HepG2 (cell line): ENCODE measurements at regions not wholly inside any gene's neighbourhood (a gene's known extent, or its start where the extent isn't known, plus 50 kb on each side); places are given as distances from the start of the nearest gene placed in this dataset.

Experiments used
- ATAC-seq: fragments of 200-7000 bp; cut with Tn5 transposase; 3 replicates; pipeline ENCODE4 v1.9.1; 2020; ENCODE audit warnings: mild to moderate bottlenecking, moderate library complexity
- BruUV-seq: library from RNA; stranded (reverse); fragments of 400-500 nt; replicated peaks from 2 replicates; lab custom pipeline; 2021; lab: Mats Ljungman, UMichigan
- CTCF ChIA-PET: fragments of 300-600 bp; formaldehyde crosslinking; extraction: SDS; loops from one replicate; lab custom pipeline; 2021; ENCODE audit warnings: low total read pairs, inconsistent platforms, low intra/inter-chr PET ratio; lab: Yijun Ruan, JAX
- POLR2A ChIA-PET: fragments of 350-600 bp; sonication (Branson Sonifier 250); formaldehyde crosslinking; loops from one replicate; lab custom pipeline; 2020; ENCODE audit warnings: antibody characterized with exemption, inconsistent platforms; lab: Yijun Ruan, JAX
- DNase-seq: peaks from one replicate; pipeline ENCODE4 v3.0.0-alpha.2; 2015; ENCODE audit warnings: low spot score
- FAIRE-seq: peaks from 3 replicates; lab custom pipeline; 2011; peaks lifted over from hg19 to GRCh38; lab: Jason Lieb, UNC
- H2AFZ ChIP-seq: one replicate; pipeline ENCODE4 v1.6.1; 2011; ENCODE audit warnings: low read length, inconsistent platforms
- H3K27ac ChIP-seq: fragments of 300-600 bp; 3 replicates; pipeline ENCODE4 v1.8.0; 2011; ENCODE audit warnings: mixed run types, mild to moderate bottlenecking, mixed read lengths, low read length, inconsistent platforms; ENCODE audit not compliant: insufficient read depth; ENCODE audit errors: extremely low read length
- H3K27me3 ChIP-seq, 2 experiments: fragments of 200-600 bp in 1 of 2; 2 replicates in 1 of 2; 3 replicates in 1 of 2; pipeline versions ENCODE4 v1.6.0 to v1.8.0; 2011; ENCODE audit warnings: low read length in 2 of 2, mild to moderate bottlenecking in 2 of 2, moderate library complexity in 2 of 2, inconsistent platforms in 1 of 2; ENCODE audit not compliant: insufficient read depth in 2 of 2, control insufficient read depth in 1 of 2
- H3K36me3 ChIP-seq, 2 experiments: fragments of 200-600 bp in 1 of 2; replicated peaks in 1 of 2; 2 replicates in 1 of 2; 3 replicates in 1 of 2; pipeline versions ENCODE4 v1.5.1 to v1.8.0; 2011; ENCODE audit warnings: low read length in 2 of 2, inconsistent platforms in 1 of 2; ENCODE audit not compliant: insufficient read depth in 2 of 2, control insufficient read depth in 1 of 2
- H3K4me1 ChIP-seq: 2 replicates; pipeline ENCODE4 v1.5.1; 2012; ENCODE audit warnings: low read length, inconsistent platforms; ENCODE audit not compliant: insufficient read depth
- H3K4me2 ChIP-seq: 2 replicates; pipeline ENCODE4 v1.6.0; 2011; ENCODE audit warnings: low read depth, low read length, inconsistent platforms
- H3K4me3 ChIP-seq, 3 experiments: fragments of 200-600 bp in 1 of 3; sonication (generic), shearing (Covaris generic) in 1 of 3; replicated peaks in 1 of 3; 2 replicates each; pipeline ENCODE4 v1.5.1; 2011 to 2016; ENCODE audit warnings: low read length in 3 of 3, inconsistent platforms in 2 of 3, low read depth in 2 of 3, mild to moderate bottlenecking in 2 of 3, control low read depth in 1 of 3, mixed read lengths in 1 of 3; ENCODE audit not compliant: insufficient read depth in 1 of 3
- H3K79me2 ChIP-seq: one replicate; pipeline ENCODE4 v1.6.1; 2011; ENCODE audit warnings: low read length, inconsistent platforms; ENCODE audit not compliant: insufficient read depth
- H3K9ac ChIP-seq: 2 replicates; pipeline ENCODE4 v1.6.0; 2011; ENCODE audit warnings: mild to moderate bottlenecking, low read depth, low read length, inconsistent platforms; ENCODE audit not compliant: insufficient read depth
- H3K9me3 ChIP-seq: 2 replicates; pipeline ENCODE4 v1.5.1; 2012; ENCODE audit warnings: mild to moderate bottlenecking, low read length
- H4K20me1 ChIP-seq: 2 replicates; pipeline ENCODE4 v1.6.0; 2011; ENCODE audit warnings: inconsistent platforms, mild to moderate bottlenecking, low read length, moderate library complexity; ENCODE audit not compliant: insufficient read depth
- FIP1L1 ChIP-seq: fragments of 200-400 bp; formaldehyde crosslinking; IDR thresholded peaks from 2 replicates; pipeline ENCODE4 v1.6.1; 2018; ENCODE audit warnings: low read depth, mild to moderate bottlenecking, low read length, moderate library complexity, borderline replicate concordance; ENCODE audit not compliant: insufficient read depth
- HNF4G ChIP-seq, 2 experiments: sonication (generic) in 1 of 2; formaldehyde crosslinking in 1 of 2; IDR thresholded peaks; 2 replicates each; pipeline versions ENCODE4 v1.4.0 to v1.6.1; 2011 to 2020; ENCODE audit warnings: borderline replicate concordance in 2 of 2, low read depth in 2 of 2, mild to moderate bottlenecking in 2 of 2, low read length in 1 of 2, missing genetic modification reagents in 1 of 2, moderate library complexity in 1 of 2
- IRX3 ChIP-seq: sonication (generic); formaldehyde crosslinking; IDR thresholded peaks from 2 replicates; pipeline ENCODE4 v1.8.1; 2023; ENCODE audit warnings: mild to moderate bottlenecking, low read depth, missing genetic modification reagents, borderline replicate concordance
- KDM4B ChIP-seq: sonication (generic); formaldehyde crosslinking; IDR thresholded peaks from 2 replicates; pipeline ENCODE4 v1.4.0; 2020; ENCODE audit warnings: missing genetic modification reagents
- MIER3 ChIP-seq: IDR thresholded peaks from 2 replicates; pipeline ENCODE4 v1.6.1; 2016; ENCODE audit warnings: missing compliant biosample characterization, borderline replicate concordance
- PAF1 ChIP-seq: IDR thresholded peaks from 2 replicates; pipeline ENCODE4 v1.6.1; 2016; ENCODE audit warnings: missing genetic modification reagents, missing compliant biosample characterization
- SETDB1 ChIP-seq: sonication (generic); formaldehyde crosslinking; IDR thresholded peaks from 2 replicates; pipeline ENCODE4 v1.5.1; 2020; ENCODE audit warnings: missing genetic modification reagents, mild to moderate bottlenecking, borderline replicate concordance
- SIX4 ChIP-seq: sonication (generic); formaldehyde crosslinking; IDR thresholded peaks from 2 replicates; pipeline ENCODE4 v1.4.0; 2020; ENCODE audit warnings: missing genetic modification reagents
- TAF15 ChIP-seq: fragments of 200-400 bp; formaldehyde crosslinking; IDR thresholded peaks from one replicate; pipeline ENCODE4 v1.6.1; 2018; ENCODE audit warnings: mild to moderate bottlenecking, low read depth, low read length; ENCODE audit not compliant: poor library complexity, severe bottlenecking
- ZFY ChIP-seq: sonication (generic); formaldehyde crosslinking; IDR thresholded peaks from 2 replicates; pipeline ENCODE4 v1.4.0; 2020; ENCODE audit warnings: missing genetic modification reagents
- ZNF20 ChIP-seq: sonication (generic); formaldehyde crosslinking; IDR thresholded peaks from 2 replicates; pipeline ENCODE4 v1.4.0; 2020; ENCODE audit warnings: mild to moderate bottlenecking, moderate library complexity, missing genetic modification reagents
- ZNF263 ChIP-seq: sonication (generic); formaldehyde crosslinking; IDR thresholded peaks from 2 replicates; pipeline ENCODE4 v1.4.0; 2020; ENCODE audit warnings: missing genetic modification reagents
- ZNF343 ChIP-seq: sonication (generic); formaldehyde crosslinking; IDR thresholded peaks from 2 replicates; pipeline ENCODE4 v1.4.0; 2020; ENCODE audit warnings: mild to moderate bottlenecking, missing genetic modification reagents
- ZNF496 ChIP-seq: sonication (generic); formaldehyde crosslinking; IDR thresholded peaks from 2 replicates; pipeline ENCODE4 v1.8.1; 2023; ENCODE audit warnings: mild to moderate bottlenecking, moderate library complexity, missing genetic modification reagents; ENCODE audit not compliant: insufficient replicate concordance
- WGBS: methylation state at CpG from one replicate; pipeline ENCODE4 v1.1.6; 2017; ENCODE audit warnings: low lambda C conversion rate; 5-methylcytosine and 5-hydroxymethylcytosine counted together
- in situ Hi-C: cut with HindIII; loops from 2 replicates; pipeline ENCODE4 v1.10.0; 2017; ENCODE audit warnings: low pct_unique_long_range_greater_than_20kb; ENCODE audit not compliant: extremely low pct_ligation_motif_present
- intact Hi-C: fragments of 100-400 bp; cut with micrococcal nuclease; formaldehyde crosslinking; loops from one replicate; pipeline ENCODE4 v1.10.0; 2022; ENCODE audit not compliant: unreplicated experiment
- TF ChIP-seq, protein P1 (sequence below): sonication (generic); formaldehyde crosslinking; IDR thresholded peaks from 2 replicates; pipeline ENCODE4 v1.5.1; 2020; ENCODE audit warnings: missing genetic modification reagents, mild to moderate bottlenecking, borderline replicate concordance
- TF ChIP-seq, protein P2 (sequence below): sonication (generic); formaldehyde crosslinking; IDR thresholded peaks from 2 replicates; pipeline ENCODE4 v1.4.0; 2020; ENCODE audit warnings: missing genetic modification reagents

DNA sequence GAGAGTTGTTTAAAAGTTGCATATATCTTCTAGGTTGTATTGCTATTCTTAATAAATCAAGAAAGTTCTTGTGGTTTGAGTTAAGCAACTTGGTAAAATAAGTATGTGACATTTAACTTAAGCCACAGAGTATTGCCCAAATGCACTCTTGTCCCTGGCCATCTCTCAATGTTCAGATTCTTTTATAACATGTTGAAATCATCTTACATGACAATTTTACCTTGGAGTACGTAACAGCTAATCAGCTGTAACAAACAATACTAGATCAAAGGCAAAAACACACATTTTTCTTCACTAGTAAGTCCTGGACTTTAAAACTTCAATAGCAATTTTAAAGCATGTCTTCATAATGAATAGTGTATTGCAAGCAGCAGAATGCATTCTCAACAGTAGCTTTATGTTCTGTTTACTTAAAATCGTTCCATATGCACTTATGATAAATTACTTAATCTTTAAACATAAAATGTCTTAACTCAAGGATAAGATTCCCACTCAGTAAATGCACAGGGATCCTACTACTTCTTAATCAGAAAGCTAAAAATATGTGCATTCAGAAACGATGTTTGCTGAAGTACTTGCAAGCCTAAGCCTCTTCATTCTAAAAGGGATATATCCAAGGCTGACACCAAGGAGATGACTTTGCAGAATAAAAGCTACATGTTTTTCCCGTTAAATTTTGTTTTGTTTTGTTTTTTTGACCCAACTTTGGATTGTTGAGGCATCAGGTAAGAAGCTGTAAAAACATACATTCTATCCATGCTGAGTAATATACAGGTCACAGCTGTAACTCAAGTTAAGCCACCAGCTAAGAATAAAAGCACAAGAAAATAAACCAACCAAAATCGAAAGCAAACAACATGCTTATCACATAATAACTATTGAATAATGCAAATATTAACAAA is 86.1 kb upstream of the NFIB start:
- H3K4me3 ChIP-seq: no peak overlapping the region
- in situ Hi-C loops: loop anchor here (25.0 kb wide), 1 partner anchor 113 kb away; no protein-coding TSS in a partner anchor
- no peaks in the 10 kb centered on the region for H3K9me3 ChIP-seq
- H3K9ac ChIP-seq: no peak overlapping the region
- WGBS: 10% methylated on average over 5 of the region's 5 CpGs
- DNase-seq (no peak), ATAC-seq (no peak), FAIRE-seq (no peak)
- POLR2A ChIA-PET: no interaction called here
- no peaks in the 10 kb centered on the region for H4K20me1 ChIP-seq
- H3K4me1 ChIP-seq: no peaks in the 10 kb centered on the region
- TF ChIP-seq ZNF496 (CRISPR knock-in tag): no peak
- TF ChIP-seq TAF15: no peak
- TF ChIP-seq HNF4G (IDR thresholded peaks at IDR 0.05; ENCODE audit: borderline replicate concordance, low read depth, low read length): no peak
- TF ChIP-seq HNF4G (CRISPR knock-in tag; IDR thresholded peaks at IDR 0.05; ENCODE audit: borderline replicate concordance, low read depth): no peak
- TF ChIP-seq ZNF343 (CRISPR knock-in tag): no peak
- TF ChIP-seq ZNF263 (CRISPR knock-in tag): no peak
- no peak for TF ChIP-seq MIER3 (CRISPR knock-in tag)
- TF ChIP-seq SETDB1: no peak
- TF ChIP-seq FIP1L1: no peak
- TF ChIP-seq, protein P1, sequence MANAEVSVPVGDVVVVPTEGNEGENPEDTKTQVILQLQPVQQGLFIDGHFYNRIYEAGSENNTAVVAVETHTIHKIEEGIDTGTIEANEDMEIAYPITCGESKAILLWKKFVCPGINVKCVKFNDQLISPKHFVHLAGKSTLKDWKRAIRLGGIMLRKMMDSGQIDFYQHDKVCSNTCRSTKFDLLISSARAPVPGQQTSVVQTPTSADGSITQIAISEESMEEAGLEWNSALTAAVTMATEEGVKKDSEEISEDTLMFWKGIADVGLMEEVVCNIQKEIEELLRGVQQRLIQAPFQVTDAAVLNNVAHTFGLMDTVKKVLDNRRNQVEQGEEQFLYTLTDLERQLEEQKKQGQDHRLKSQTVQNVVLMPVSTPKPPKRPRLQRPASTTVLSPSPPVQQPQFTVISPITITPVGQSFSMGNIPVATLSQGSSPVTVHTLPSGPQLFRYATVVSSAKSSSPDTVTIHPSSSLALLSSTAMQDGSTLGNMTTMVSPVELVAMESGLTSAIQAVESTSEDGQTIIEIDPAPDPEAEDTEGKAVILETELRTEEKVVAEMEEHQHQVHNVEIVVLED (CRISPR knock-in tag): no peak
- TF ChIP-seq, protein P2, sequence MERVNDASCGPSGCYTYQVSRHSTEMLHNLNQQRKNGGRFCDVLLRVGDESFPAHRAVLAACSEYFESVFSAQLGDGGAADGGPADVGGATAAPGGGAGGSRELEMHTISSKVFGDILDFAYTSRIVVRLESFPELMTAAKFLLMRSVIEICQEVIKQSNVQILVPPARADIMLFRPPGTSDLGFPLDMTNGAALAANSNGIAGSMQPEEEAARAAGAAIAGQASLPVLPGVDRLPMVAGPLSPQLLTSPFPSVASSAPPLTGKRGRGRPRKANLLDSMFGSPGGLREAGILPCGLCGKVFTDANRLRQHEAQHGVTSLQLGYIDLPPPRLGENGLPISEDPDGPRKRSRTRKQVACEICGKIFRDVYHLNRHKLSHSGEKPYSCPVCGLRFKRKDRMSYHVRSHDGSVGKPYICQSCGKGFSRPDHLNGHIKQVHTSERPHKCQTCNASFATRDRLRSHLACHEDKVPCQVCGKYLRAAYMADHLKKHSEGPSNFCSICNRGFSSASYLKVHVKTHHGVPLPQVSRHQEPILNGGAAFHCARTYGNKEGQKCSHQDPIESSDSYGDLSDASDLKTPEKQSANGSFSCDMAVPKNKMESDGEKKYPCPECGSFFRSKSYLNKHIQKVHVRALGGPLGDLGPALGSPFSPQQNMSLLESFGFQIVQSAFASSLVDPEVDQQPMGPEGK (CRISPR knock-in tag): no peak
- no peak for TF ChIP-seq ZFY (CRISPR knock-in tag)
- TF ChIP-seq SIX4: no peak
- no peak for TF ChIP-seq IRX3 (CRISPR knock-in tag)
- no peak for TF ChIP-seq PAF1 (CRISPR knock-in tag)
- TF ChIP-seq ZNF20 (CRISPR knock-in tag): no peak
- no peak for TF ChIP-seq KDM4B (CRISPR knock-in tag)
- no peak overlapping the region for H2AFZ ChIP-seq
- no peaks in the 10 kb centered on the region for H3K36me3 ChIP-seq
- no peaks in the 10 kb centered on the region for H3K79me2 ChIP-seq
- no peaks in the 10 kb centered on the region; a peak in 1 of 5 replicates for H3K27me3 ChIP-seq
- no peak overlapping the region for H3K4me2 ChIP-seq
- CTCF ChIA-PET: interaction anchor here (1.3 kb wide), 1 partner anchor 973 kb away, joined by 5 read pairs; no protein-coding TSS in a partner anchor
- BruUV-seq: no TSS peak
- H3K27ac ChIP-seq: no peak overlapping the region
- intact Hi-C loops: loop anchor here (2.0 kb wide), 1 partner anchor 1047 kb away; no protein-coding TSS in a partner anchor
